ENCODE measurements at regions not wholly inside any gene's neighbourhood (a gene's known extent, or its start where the extent isn't known, plus 50 kb on each side); places are given as distances from the start of the nearest gene placed in this dataset.

GRCh38 chr9:1261879-1262766 is 212.0 kb downstream of the DMRT2 start:
- TF ChIP-seq CTCF (IDR thresholded peaks at IDR 0.05), result no peak
- DNase-seq, result no peak

GRCh38 chr9:1267141-1267570 is 217.0 kb downstream of the DMRT2 start:
- TF ChIP-seq CTCF (IDR thresholded peaks at IDR 0.05), result no peak
- Histone ChIP-seq H3K9me3 (no peaks in the 10 kb centered on the region), H3K27ac (no peak overlapping the region), H3K4me3 (no peak overlapping the region), H3K36me3 (no peaks in the 10 kb centered on the region), H3K27me3 (no peaks in the 10 kb centered on the region), H3K4me1 (no peaks in the 10 kb centered on the region)
- intact Hi-C loops (cut with DNase I; ENCODE audit: low total_unique reads), result no loop called here
- DNase-seq, result no peak

More at GRCh38 chr9:1261879-1262766, 212.0 kb downstream of the DMRT2 start:
- Histone ChIP-seq H3K36me3 (no peaks in the 10 kb centered on the region), H3K9me3 (no peaks in the 10 kb centered on the region), H3K27me3 (no peaks in the 10 kb centered on the region), H3K27ac (no peak overlapping the region), H3K4me3 (no peak overlapping the region), H3K4me1 (no peaks in the 10 kb centered on the region)
- intact Hi-C loops (cut with DNase I; ENCODE audit: low total_unique reads), result no loop called here

- Histone ChIP-seq H3K9me3 (no peaks in the 10 kb centered on the region), H3K4me3 (no peak overlapping the region), H3K4me1 (no peaks in the 10 kb centered on the region), H3K27ac (no peak overlapping the region), H3K27me3 (no peaks in the 10 kb centered on the region), H3K36me3 (no peaks in the 10 kb centered on the region)
- no peak for TF ChIP-seq CTCF (IDR thresholded peaks at IDR 0.05)
- no peak for DNase-seq
- intact Hi-C loops (cut with DNase I; ENCODE audit: low total_unique reads), result no loop called here
Observed at GRCh38 chr9:1267581-1267980, 217.4 kb downstream of the DMRT2 start.

- Histone ChIP-seq H3K4me1 (no peaks in the 10 kb centered on the region), H3K36me3 (no peaks in the 10 kb centered on the region), H3K4me3 (no peak overlapping the region), H3K9me3 (no peaks in the 10 kb centered on the region), H3K27ac (no peak overlapping the region), H3K27me3 (no peaks in the 10 kb centered on the region)
- DNase-seq, result no peak
- no peak for TF ChIP-seq CTCF (IDR thresholded peaks at IDR 0.05)
- intact Hi-C loops (cut with DNase I; ENCODE audit: low total_unique reads), result no loop called here
Observed at GRCh38 chr9:1269533-1270315, 219.6 kb downstream of the DMRT2 start.

GRCh38 chr9:1271367-1271766 is 221.2 kb downstream of the DMRT2 start:
- TF ChIP-seq CTCF (IDR thresholded peaks at IDR 0.05), result no peak

More at GRCh38 chr9:1271367-1271766, 221.2 kb downstream of the DMRT2 start:
- Histone ChIP-seq H3K4me1 (no peaks in the 10 kb centered on the region), H3K4me3 (no peak overlapping the region), H3K27ac (no peak overlapping the region), H3K27me3 (no peaks in the 10 kb centered on the region), H3K36me3 (no peaks in the 10 kb centered on the region), H3K9me3 (no peaks in the 10 kb centered on the region)
- intact Hi-C loops (cut with DNase I; ENCODE audit: low total_unique reads), result no loop called here
- no peak for DNase-seq
